ENCODE measurements at regions not wholly inside any gene's neighbourhood (a gene's known extent, or its start where the extent isn't known, plus 50 kb on each side); places are given as distances from the start of the nearest gene placed in this dataset.
"Not testable (repeated sequence)": the region's sequence is repeated elsewhere in the genome, so short reads cannot be mapped to it uniquely, and the experiment has no call there.

DNA sequence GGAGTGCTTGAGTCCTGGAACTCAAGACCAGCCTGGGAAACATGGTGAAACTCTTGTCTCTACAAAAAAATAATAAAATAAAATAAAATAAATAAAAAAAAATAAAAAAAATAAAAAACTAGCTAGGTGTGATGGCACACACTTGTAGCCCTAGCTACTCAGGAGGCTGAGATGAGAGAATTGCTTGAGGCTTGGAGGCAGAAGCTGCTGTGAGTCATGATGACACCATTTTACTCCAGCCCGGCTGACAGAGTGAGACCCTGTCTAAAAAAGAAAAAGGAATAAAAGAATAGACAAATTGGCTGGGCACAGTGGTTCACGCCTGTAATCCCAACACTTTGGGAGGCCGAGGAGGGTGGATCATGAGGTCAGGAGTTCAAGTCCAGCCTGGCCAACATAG is 1168.9 kb downstream of the SLITRK5 start:
- TF ChIP-seq CTCF (IDR thresholded peaks at IDR 0.05): no peak
- WGBS (ENCODE audit: insufficient coverage): 93% methylated on average over 3 of the region's 3 CpGs
- intact Hi-C loops (cut with micrococcal nuclease): no loop called here
- DNase-seq (no peak), ATAC-seq (no peak)
- Mint-ChIP-seq H3K27ac (no peak overlapping the region), H3K4me1 (no peaks in the 10 kb centered on the region), H3K36me3 (no peaks in the 10 kb centered on the region), H3K9me3 (peaks cover 0 to 2% of the 10 kb centered on the region in 2 donors), H3K27me3 (ENCODE audit: low read depth in 2 of 2) (no peaks in the 10 kb centered on the region), H3K4me3 (no peak overlapping the region)
- no peak overlapping the region for H3K4me3 ChIP-seq (ENCODE audit: low read length)
- H3K9me3 ChIP-seq (ENCODE audit: control insufficient read depth, insufficient read depth, low read length): no peaks in the 10 kb centered on the region
- no peaks in the 10 kb centered on the region for H3K27me3 ChIP-seq (ENCODE audit: control insufficient read depth, insufficient read depth, low read length)
- no peaks in the 10 kb centered on the region for H3K36me3 ChIP-seq (ENCODE audit: control insufficient read depth, insufficient read depth, low read length)
- H3K27ac ChIP-seq (ENCODE audit: low read length): no peak overlapping the region
- H3K4me1 ChIP-seq (ENCODE audit: control insufficient read depth, insufficient read depth, low read length): no peaks in the 10 kb centered on the region

- H3K4me1 Mint-ChIP-seq; H3K27ac ChIP-seq (ENCODE audit: low read length); DNase-seq; H3K9me3 Mint-ChIP-seq; ATAC-seq; H3K27me3 ChIP-seq (ENCODE audit: control insufficient read depth, insufficient read depth, low read length); H3K4me1 ChIP-seq (ENCODE audit: control insufficient read depth, insufficient read depth, low read length); H3K4me3 Mint-ChIP-seq; intact Hi-C loops (cut with micrococcal nuclease); H3K27me3 Mint-ChIP-seq (ENCODE audit: low read depth in 2 of 2); H3K4me3 ChIP-seq (ENCODE audit: low read length); H3K27ac Mint-ChIP-seq; H3K36me3 ChIP-seq (ENCODE audit: control insufficient read depth, insufficient read depth, low read length); H3K9me3 ChIP-seq (ENCODE audit: control insufficient read depth, insufficient read depth, low read length): not testable (repeated sequence)
- peaks cover 22% of the 10 kb centered on the region for H3K36me3 Mint-ChIP-seq
- 92% methylated on average over 3 of the region's 6 CpGs for WGBS (ENCODE audit: insufficient coverage)
Measured at GRCh38 chr13:88852293-88852692, 1181.1 kb downstream of the SLITRK5 start.

- H3K27me3 Mint-ChIP-seq (ENCODE audit: low read depth in 2 of 2): no peaks in the 10 kb centered on the region
- 86% methylated on average over 1 of the region's 1 CpG for WGBS (ENCODE audit: insufficient coverage)
- no peak overlapping the region for H3K27ac ChIP-seq (ENCODE audit: low read length)
- ATAC-seq: no peak
- peaks cover 4 to 7% of the 10 kb centered on the region in 2 donors for H3K9me3 Mint-ChIP-seq
- H3K4me1 Mint-ChIP-seq: no peaks in the 10 kb centered on the region
- H3K4me3 ChIP-seq (ENCODE audit: low read length): no peak overlapping the region
- intact Hi-C loops (cut with micrococcal nuclease): no loop called here
- no peaks in the 10 kb centered on the region for H3K4me1 ChIP-seq (ENCODE audit: control insufficient read depth, insufficient read depth, low read length)
- no peaks in the 10 kb centered on the region for H3K36me3 ChIP-seq (ENCODE audit: control insufficient read depth, insufficient read depth, low read length)
- DNase-seq: no peak
- H3K27me3 ChIP-seq (ENCODE audit: control insufficient read depth, insufficient read depth, low read length): no peaks in the 10 kb centered on the region
- TF ChIP-seq CTCF (IDR thresholded peaks at IDR 0.05): no peak
- peaks cover 2% of the 10 kb centered on the region for H3K9me3 ChIP-seq (ENCODE audit: control insufficient read depth, insufficient read depth, low read length)
- H3K4me3 Mint-ChIP-seq: no peak overlapping the region
- H3K27ac Mint-ChIP-seq: no peak overlapping the region
- peaks cover 20% of the 10 kb centered on the region for H3K36me3 Mint-ChIP-seq
Measured at GRCh38 chr13:88857256-88857655, 1186.1 kb downstream of the SLITRK5 start.

GRCh38 chr13:88862095-88862620 is 1191.0 kb downstream of the SLITRK5 start:
- H3K4me3 Mint-ChIP-seq: no peak overlapping the region
- no peak overlapping the region for H3K27ac Mint-ChIP-seq
- ATAC-seq: no peak
- Histone ChIP-seq H3K27me3 (ENCODE audit: control insufficient read depth, insufficient read depth, low read length) (no peaks in the 10 kb centered on the region), H3K4me3 (ENCODE audit: low read length) (no peak overlapping the region), H3K4me1 (ENCODE audit: control insufficient read depth, insufficient read depth, low read length) (no peaks in the 10 kb centered on the region), H3K27ac (ENCODE audit: low read length) (no peak overlapping the region), H3K9me3 (ENCODE audit: control insufficient read depth, insufficient read depth, low read length) (no peaks in the 10 kb centered on the region), H3K36me3 (ENCODE audit: control insufficient read depth, insufficient read depth, low read length) (no peaks in the 10 kb centered on the region)
- 82% methylated on average over 2 of the region's 2 CpGs for WGBS (ENCODE audit: insufficient coverage)
- intact Hi-C loops (cut with micrococcal nuclease): no loop called here
- no peaks in the 10 kb centered on the region for H3K4me1 Mint-ChIP-seq
- peaks cover 0 to 2% of the 10 kb centered on the region in 2 donors for H3K9me3 Mint-ChIP-seq
- no peak for DNase-seq
- no peaks in the 10 kb centered on the region for H3K36me3 Mint-ChIP-seq
- TF ChIP-seq CTCF (IDR thresholded peaks at IDR 0.05): no peak
- H3K27me3 Mint-ChIP-seq (ENCODE audit: low read depth in 2 of 2): no peaks in the 10 kb centered on the region
